ENCODE measurements at regions not wholly inside any gene's neighbourhood (a gene's known extent, or its start where the extent isn't known, plus 50 kb on each side); places are given as distances from the start of the nearest gene placed in this dataset.

- no peak for TF ChIP-seq CTCF (IDR thresholded peaks at IDR 0.05)
- no peak for TF ChIP-seq POLR2A (IDR thresholded peaks at IDR 0.05)
Observed at GRCh38 chr6:166766769-166767168, 139.7 kb upstream of the RPS6KA2 start.
